CD4-positive, alpha-beta T cell treated with Interleukin-4 for 4 hours (primary cell): ENCODE measurements at regions not wholly inside any gene's neighbourhood (a gene's known extent, or its start where the extent isn't known, plus 50 kb on each side); places are given as distances from the start of the nearest gene placed in this dataset.

Source experiments
- DNase-seq: peaks from one replicate; pipeline ENCODE4 v3.0.0-alpha.2; 2020

- DNase-seq = no peak
Observed at GRCh38 chr2:180520921-180521581, 459.4 kb upstream of the UBE2E3 start.

- DNase-seq = no peak
Observed at GRCh38 chr2:180520206-180520605, 460.2 kb upstream of the UBE2E3 start.

- DNase-seq = no peak
Observed at GRCh38 chr2:180519276-180519675, 461.1 kb upstream of the UBE2E3 start.

GRCh38 chr2:180516232-180516631 lies 464.2 kb upstream of the UBE2E3 start:
- no peak for DNase-seq

- DNase-seq = no peak
Observed at GRCh38 chr2:180513389-180513788, 467.0 kb upstream of the UBE2E3 start.

GRCh38 chr2:180508458-180508857 lies 471.9 kb upstream of the UBE2E3 start:
- no peak for DNase-seq

- DNase-seq = no peak
Observed at GRCh38 chr2:180507028-180507427, 473.4 kb upstream of the UBE2E3 start.

GRCh38 chr2:180505203-180505602 lies 475.2 kb upstream of the UBE2E3 start:
- no peak for DNase-seq

GRCh38 chr2:180497621-180498152 lies 482.7 kb upstream of the UBE2E3 start:
- no peak for DNase-seq

GRCh38 chr2:180495606-180496005 lies 484.8 kb upstream of the UBE2E3 start:
- DNase-seq = no peak

GRCh38 chr2:180494286-180494685 lies 486.1 kb upstream of the UBE2E3 start:
- no peak for DNase-seq

GRCh38 chr2:180482696-180483095 lies 475.6 kb upstream of the CWC22 start:
- DNase-seq = no peak

GRCh38 chr2:180481998-180482397 lies 474.9 kb upstream of the CWC22 start:
- DNase-seq = no peak

- DNase-seq = no peak
Observed at GRCh38 chr2:180478883-180479282, 471.8 kb upstream of the CWC22 start.

GRCh38 chr2:180474716-180475115 lies 467.6 kb upstream of the CWC22 start:
- no peak for DNase-seq

GRCh38 chr2:180473456-180473855 lies 466.4 kb upstream of the CWC22 start:
- DNase-seq = no peak

- no peak for DNase-seq
Observed at GRCh38 chr2:180472133-180472532, 465.0 kb upstream of the CWC22 start.

GRCh38 chr2:180463608-180464007 lies 456.5 kb upstream of the CWC22 start:
- DNase-seq = no peak

GRCh38 chr2:180461761-180462160 lies 454.7 kb upstream of the CWC22 start:
- no peak for DNase-seq

- no peak for DNase-seq
Observed at GRCh38 chr2:180456801-180457200, 449.7 kb upstream of the CWC22 start.

GRCh38 chr2:180450841-180451240 lies 443.7 kb upstream of the CWC22 start:
- no peak for DNase-seq

GRCh38 chr2:180449171-180449915 lies 442.2 kb upstream of the CWC22 start:
- DNase-seq = no peak

GRCh38 chr2:180446492-180446891 lies 439.4 kb upstream of the CWC22 start:
- no peak for DNase-seq

- no peak for DNase-seq
Observed at GRCh38 chr2:180443888-180444287, 436.8 kb upstream of the CWC22 start.
